ENCODE measurements at regions not wholly inside any gene's neighbourhood (a gene's known extent, or its start where the extent isn't known, plus 50 kb on each side); places are given as distances from the start of the nearest gene placed in this dataset.

- Histone ChIP-seq H3K4me3 (no peak overlapping the region), H3K27ac (no peak overlapping the region), H3K36me3 (no peaks in the 10 kb centered on the region), H3K4me1 (peaks cover 0 to 18% (median 3%) of the 10 kb centered on the region in 4 donors), H3K9me3 (no peaks in the 10 kb centered on the region), H3K27me3 (no peaks in the 10 kb centered on the region)
- DNase-seq (no peak), ATAC-seq (ENCODE audit: low FRiP score in 2 of 2) (no peak)
- TF ChIP-seq EP300 (IDR thresholded peaks at IDR 0.05): no peak
- no peak for TF ChIP-seq CTCF (IDR thresholded peaks at IDR 0.05)
- 47 to 52% methylated on average over 2 of the region's 2 CpGs for WGBS, 2 donors
Measured at GRCh38 chr12:91986084-91986483, 159.6 kb downstream of the BTG1 start.

- ATAC-seq (ENCODE audit: low FRiP score in 2 of 2) (no peak), DNase-seq (no peak)
- TF ChIP-seq CTCF (IDR thresholded peaks at IDR 0.05) (no peak), POLR2A (IDR thresholded peaks at IDR 0.05) (no peak), EP300 (IDR thresholded peaks at IDR 0.05) (no peak), POLR2AphosphoS5 (IDR thresholded peaks at IDR 0.05) (no peak)
- Histone ChIP-seq H3K27me3 (no peaks in the 10 kb centered on the region), H3K4me1 (peaks cover 0 to 14% (median 3%) of the 10 kb centered on the region in 4 donors), H3K4me3 (no peak overlapping the region), H3K9me3 (no peaks in the 10 kb centered on the region), H3K36me3 (no peaks in the 10 kb centered on the region), H3K27ac (no peak overlapping the region)
- WGBS, 2 donors: 69 to 72% methylated on average over 8 of the region's 8 CpGs
Measured at GRCh38 chr12:91985002-91985787, 160.5 kb downstream of the BTG1 start.

- H3K9me3 ChIP-seq: no peaks in the 10 kb centered on the region
- H3K4me1 ChIP-seq: peaks cover 0 to 14% (median 3%) of the 10 kb centered on the region in 4 donors
- no peaks in the 10 kb centered on the region for H3K36me3 ChIP-seq
- ATAC-seq (ENCODE audit: low FRiP score in 2 of 2) (no peak), DNase-seq (no peak)
- no peaks in the 10 kb centered on the region for H3K27me3 ChIP-seq
- H3K27ac ChIP-seq: no peak overlapping the region
- 64 to 67% methylated on average over 5 of the region's 5 CpGs for WGBS, 2 donors
- TF ChIP-seq POLR2A (IDR thresholded peaks at IDR 0.05) (no peak), CTCF (IDR thresholded peaks at IDR 0.05) (no peak), EP300 (IDR thresholded peaks at IDR 0.05) (no peak), POLR2AphosphoS5 (IDR thresholded peaks at IDR 0.05) (no peak)
- H3K4me3 ChIP-seq: no peak overlapping the region
Measured at GRCh38 chr12:91984556-91984955, 161.1 kb downstream of the BTG1 start.

GRCh38 chr12:91983935-91984334 lies 161.7 kb downstream of the BTG1 start:
- H3K4me1 ChIP-seq: peaks cover 0 to 14% (median 3%) of the 10 kb centered on the region in 4 donors
- no peak overlapping the region for H3K4me3 ChIP-seq
- 91 to 94% methylated on average over 3 of the region's 3 CpGs for WGBS, 2 donors
- no peak overlapping the region for H3K27ac ChIP-seq
- H3K27me3 ChIP-seq: no peaks in the 10 kb centered on the region
- no peaks in the 10 kb centered on the region for H3K36me3 ChIP-seq
- ATAC-seq (ENCODE audit: low FRiP score in 2 of 2): no peak
- no peaks in the 10 kb centered on the region for H3K9me3 ChIP-seq
- DNase-seq: no peak
- no peak for TF ChIP-seq CTCF (IDR thresholded peaks at IDR 0.05)
- TF ChIP-seq POLR2A (IDR thresholded peaks at IDR 0.05): no peak
- TF ChIP-seq EP300 (IDR thresholded peaks at IDR 0.05): no peak
- TF ChIP-seq POLR2AphosphoS5 (IDR thresholded peaks at IDR 0.05): no peak

GRCh38 chr12:91982946-91983345 lies 162.7 kb downstream of the BTG1 start:
- ATAC-seq (ENCODE audit: low FRiP score in 2 of 2) (no peak), DNase-seq (no peak)
- TF ChIP-seq EP300 (IDR thresholded peaks at IDR 0.05) (no peak), CTCF (IDR thresholded peaks at IDR 0.05) (no peak), POLR2AphosphoS5 (IDR thresholded peaks at IDR 0.05) (no peak), POLR2A (IDR thresholded peaks at IDR 0.05) (no peak)
- H3K9me3 ChIP-seq: no peaks in the 10 kb centered on the region
- no peak overlapping the region for H3K4me3 ChIP-seq
- H3K4me1 ChIP-seq: peaks cover 0 to 18% (median 3%) of the 10 kb centered on the region in 4 donors
- no peaks in the 10 kb centered on the region for H3K27me3 ChIP-seq
- H3K27ac ChIP-seq: no peak overlapping the region
- 85 to 89% methylated on average over 5 of the region's 5 CpGs for WGBS, 2 donors
- no peaks in the 10 kb centered on the region for H3K36me3 ChIP-seq
